ENCODE measurements at regions not wholly inside any gene's neighbourhood (a gene's known extent, or its start where the extent isn't known, plus 50 kb on each side); places are given as distances from the start of the nearest gene placed in this dataset.

GRCh38 chr11:45396394-45396793, 110.3 kb upstream of the SYT13 start:
- Histone ChIP-seq H3K9ac (ENCODE audit: insufficient read depth, low read length, poor library complexity, severe bottlenecking) (no peak overlapping the region), H3K27ac (ENCODE audit: low read depth in 1 of 2, low read length in 2 of 2) (no peak overlapping the region), H3K4me2 (replicated peaks; ENCODE audit: extremely low read depth, low read length, poor library complexity, severe bottlenecking) (no peak overlapping the region), H3K27me3 (ENCODE audit: control insufficient read depth in 2 of 2, insufficient read depth in 2 of 2, low read length in 2 of 2) (peaks cover 0 to 2% of the 10 kb centered on the region in 2 donors), H3K36me3 (replicated peaks in 1 of 2; ENCODE audit: control insufficient read depth in 1 of 2, insufficient read depth in 2 of 2, low read length in 2 of 2) (no peaks in the 10 kb centered on the region), H4K20me1 (ENCODE audit: insufficient read depth, low read length) (no peaks in the 10 kb centered on the region), H3K9me3 (replicated peaks in 1 of 2; ENCODE audit: control insufficient read depth in 1 of 2, insufficient read depth in 1 of 2, low read length in 2 of 2) (no peaks in the 10 kb centered on the region), H3K79me2 (ENCODE audit: insufficient read depth, low read length) (no peaks in the 10 kb centered on the region), H3K4me1 (ENCODE audit: control insufficient read depth in 1 of 2, insufficient read depth in 2 of 2, low read length in 2 of 2) (no peaks in the 10 kb centered on the region), H2AFZ (ENCODE audit: insufficient read depth, low read depth, low read length, poor library complexity, severe bottlenecking) (no peak overlapping the region), H3K4me3 (replicated peaks in 1 of 3; ENCODE audit: low read depth in 2 of 3, low read length in 3 of 3) (no peak overlapping the region)
- TF ChIP-seq CTCF (IDR thresholded peaks at IDR 0.05): no peak
- Mint-ChIP-seq H3K27ac (no peak overlapping the region), H3K36me3 (no peaks in the 10 kb centered on the region), H3K27me3 (ENCODE audit: low read depth in 3 of 3) (peaks cover 9 to 20% (median 10%) of the 10 kb centered on the region in 3 donors), H3K9me3 (peaks cover 0 to 2% (median 0%) of the 10 kb centered on the region in 7 donors), H3K4me3 (no peak overlapping the region), H3K4me1 (no peaks in the 10 kb centered on the region)
- DNase-seq: no peak
- intact Hi-C loops (cut with micrococcal nuclease): no loop called here
- 34% methylated on average over 4 of the region's 4 CpGs for WGBS (ENCODE audit: insufficient coverage)

GRCh38 chr11:45395947-45396346, 109.8 kb upstream of the SYT13 start:
- WGBS (ENCODE audit: insufficient coverage): 60% methylated on average over 5 of the region's 5 CpGs
- no peak overlapping the region for H2AFZ ChIP-seq (ENCODE audit: insufficient read depth, low read depth, low read length, poor library complexity, severe bottlenecking)
- peaks cover 0 to 2% of the 10 kb centered on the region in 2 donors for H3K27me3 ChIP-seq (ENCODE audit: control insufficient read depth in 2 of 2, insufficient read depth in 2 of 2, low read length in 2 of 2)
- TF ChIP-seq CTCF (IDR thresholded peaks at IDR 0.05): no peak
- intact Hi-C loops (cut with micrococcal nuclease): no loop called here
- no peak overlapping the region for H3K9ac ChIP-seq (ENCODE audit: insufficient read depth, low read length, poor library complexity, severe bottlenecking)
- no peak overlapping the region for H3K27ac ChIP-seq (ENCODE audit: low read depth in 1 of 2, low read length in 2 of 2)
- no peaks in the 10 kb centered on the region for H4K20me1 ChIP-seq (ENCODE audit: insufficient read depth, low read length)
- Mint-ChIP-seq H3K9me3 (peaks cover 0 to 2% (median 0%) of the 10 kb centered on the region in 7 donors), H3K27me3 (ENCODE audit: low read depth in 3 of 3) (peaks cover 6 to 21% (median 11%) of the 10 kb centered on the region in 3 donors), H3K4me3 (no peak overlapping the region), H3K4me1 (no peaks in the 10 kb centered on the region), H3K27ac (no peak overlapping the region), H3K36me3 (no peaks in the 10 kb centered on the region)
- no peaks in the 10 kb centered on the region for H3K36me3 ChIP-seq (replicated peaks in 1 of 2; ENCODE audit: control insufficient read depth in 1 of 2, insufficient read depth in 2 of 2, low read length in 2 of 2)
- DNase-seq: no peak
- no peaks in the 10 kb centered on the region for H3K4me1 ChIP-seq (ENCODE audit: control insufficient read depth in 1 of 2, insufficient read depth in 2 of 2, low read length in 2 of 2)
- H3K9me3 ChIP-seq (replicated peaks in 1 of 2; ENCODE audit: control insufficient read depth in 1 of 2, insufficient read depth in 1 of 2, low read length in 2 of 2): no peaks in the 10 kb centered on the region
- no peak overlapping the region for H3K4me2 ChIP-seq (replicated peaks; ENCODE audit: extremely low read depth, low read length, poor library complexity, severe bottlenecking)
- H3K79me2 ChIP-seq (ENCODE audit: insufficient read depth, low read length): no peaks in the 10 kb centered on the region
- no peak overlapping the region for H3K4me3 ChIP-seq (replicated peaks in 1 of 3; ENCODE audit: low read depth in 2 of 3, low read length in 3 of 3)
